Endothelial cell of umbilical vein (primary cell): ENCODE measurements at regions not wholly inside any gene's neighbourhood (a gene's known extent, or its start where the extent isn't known, plus 50 kb on each side); places are given as distances from the start of the nearest gene placed in this dataset.

ENCODE experiments used
- BruUV-seq: library from RNA; stranded (reverse); fragments of 400-500 nt; replicated peaks from 2 replicates; lab custom pipeline; 2021; lab: Mats Ljungman, UMichigan
- CTCF ChIA-PET: fragments of 300-600, 350-600 bp; sonication (Branson Sonifier 250); formaldehyde crosslinking; loops from one replicate; lab custom pipeline; 2021; ENCODE audit warnings: antibody characterized with exemption, inconsistent platforms; lab: Charles Lee
- POLR2A ChIA-PET: fragments of 300-600, 350-600 bp; sonication (Branson Sonifier 250); formaldehyde crosslinking; loops from one replicate; lab custom pipeline; 2021; ENCODE audit warnings: antibody characterized with exemption, inconsistent platforms; lab: Charles Lee
- DNase-seq: peaks from one replicate; pipeline ENCODE4 v3.0.0-alpha.2; 2011; ENCODE audit warnings: low read depth, low spot score
- FAIRE-seq: peaks from 2 replicates; lab custom pipeline; 2011; peaks lifted over from hg19 to GRCh38; lab: Jason Lieb, UNC
- H2AFZ ChIP-seq: 2 replicates; pipeline ENCODE4 v1.6.0; 2012; ENCODE audit warnings: low read depth, low read length, control low read depth, inconsistent platforms
- H3K27ac ChIP-seq: 2 replicates; pipeline ENCODE4 v1.5.1; 2011; ENCODE audit warnings: low read depth, mild to moderate bottlenecking, control low read depth, low read length, moderate library complexity; ENCODE audit not compliant: insufficient read depth
- H3K27me3 ChIP-seq, 2 experiments: 2 replicates each; pipeline versions ENCODE4 v1.6.0 to v1.6.1; 2011; ENCODE audit warnings: low read length in 2 of 2, mixed read lengths in 1 of 2; ENCODE audit not compliant: control insufficient read depth in 2 of 2, insufficient read depth in 2 of 2
- H3K36me3 ChIP-seq, 2 experiments: 2 replicates in 1 of 2; 3 replicates in 1 of 2; pipeline ENCODE4 v1.5.1; 2011; ENCODE audit warnings: low read length in 2 of 2, mild to moderate bottlenecking in 1 of 2, moderate library complexity in 1 of 2; ENCODE audit not compliant: control insufficient read depth in 2 of 2, insufficient read depth in 2 of 2; ENCODE audit errors: extremely low read depth in 1 of 2
- H3K4me1 ChIP-seq: 3 replicates; pipeline ENCODE4 v1.5.1; 2011; ENCODE audit warnings: mild to moderate bottlenecking, low read length; ENCODE audit not compliant: control insufficient read depth, insufficient read depth; ENCODE audit errors: extremely low read depth
- H3K4me2 ChIP-seq: 2 replicates; pipeline ENCODE4 v1.6.1; 2011; ENCODE audit warnings: low read length, control low read depth, mixed read lengths; ENCODE audit not compliant: insufficient read depth
- H3K4me3 ChIP-seq, 3 experiments: fragments of 200-600 bp in 1 of 3; sonication (generic), shearing (Covaris generic) in 1 of 3; replicated peaks in 1 of 3; 2 replicates each; pipeline ENCODE4 v1.5.1; 2011 to 2016; ENCODE audit warnings: control low read depth in 3 of 3, low read length in 3 of 3, mild to moderate bottlenecking in 2 of 3, inconsistent platforms in 1 of 3, low read depth in 1 of 3, moderate library complexity in 1 of 3; ENCODE audit not compliant: insufficient read depth in 1 of 3
- H3K79me2 ChIP-seq: 2 replicates; pipeline ENCODE4 v1.6.0; 2012; ENCODE audit warnings: low read length, inconsistent platforms; ENCODE audit not compliant: control insufficient read depth, insufficient read depth
- H3K9ac ChIP-seq: replicated peaks from 2 replicates; pipeline ENCODE3; 2011; ENCODE audit warnings: low read length, control low read depth; ENCODE audit not compliant: insufficient read depth; ENCODE audit errors: extremely low read depth
- H3K9me1 ChIP-seq: replicated peaks from 3 replicates; pipeline ENCODE4 v1.6.0; 2011; ENCODE audit warnings: mild to moderate bottlenecking, low read length; ENCODE audit not compliant: control insufficient read depth, insufficient read depth; ENCODE audit errors: extremely low read depth
- H3K9me3 ChIP-seq: replicated peaks from 2 replicates; pipeline ENCODE4 v1.5.1; 2012; ENCODE audit warnings: low read length, inconsistent platforms; ENCODE audit not compliant: control insufficient read depth, insufficient read depth
- H4K20me1 ChIP-seq: replicated peaks from 2 replicates; pipeline ENCODE3; 2011; ENCODE audit warnings: mild to moderate bottlenecking, low read length; ENCODE audit not compliant: control insufficient read depth, insufficient read depth; ENCODE audit errors: extremely low read depth
- EZH2 ChIP-seq: IDR thresholded peaks from 2 replicates; pipeline ENCODE4 v1.6.1; 2012; ENCODE audit warnings: borderline replicate concordance, low read depth, mild to moderate bottlenecking, moderate library complexity, low read length, inconsistent platforms; ENCODE audit not compliant: severe bottlenecking
- FOS ChIP-seq: IDR thresholded peaks from 2 replicates; pipeline ENCODE4 v1.6.1; 2011; ENCODE audit warnings: mild to moderate bottlenecking, low read length, moderate library complexity, borderline replicate concordance; ENCODE audit not compliant: insufficient read depth
- GATA2 ChIP-seq: IDR thresholded peaks from 2 replicates; pipeline ENCODE4 v1.7.0; 2011; ENCODE audit warnings: low read depth, mild to moderate bottlenecking, moderate library complexity, mixed read lengths, low read length; ENCODE audit not compliant: insufficient read length, insufficient read depth
- JUN ChIP-seq: IDR thresholded peaks from 2 replicates; pipeline ENCODE4 v1.6.1; 2011; ENCODE audit warnings: borderline replicate concordance, low read depth; ENCODE audit not compliant: insufficient read length, insufficient read depth
- MAX ChIP-seq: IDR thresholded peaks from 2 replicates; pipeline ENCODE4 v1.6.1; 2011; ENCODE audit not compliant: insufficient read depth, insufficient read length
- MYC ChIP-seq: IDR thresholded peaks from one replicate; pipeline ENCODE4 v1.6.1; 2011; ENCODE audit warnings: mild to moderate bottlenecking, low read depth, low read length
- POLR2A ChIP-seq: IDR thresholded peaks from 2 replicates; pipeline ENCODE4 v1.6.1; 2012; ENCODE audit warnings: low read depth, mild to moderate bottlenecking, control low read depth, low read length
- POLR2AphosphoS5 ChIP-seq: IDR thresholded peaks from 2 replicates; pipeline ENCODE4 v1.6.1; 2012; ENCODE audit warnings: low read depth, mild to moderate bottlenecking, control low read depth, low read length, moderate library complexity; ENCODE audit not compliant: insufficient read depth
- dilution Hi-C: fragments of 300-500 bp; cut with MboI; formaldehyde crosslinking; loops from one replicate; pipeline ENCODE4 v1.15.0; 2019; ENCODE audit warnings: low sequenced_read_pairs; ENCODE audit not compliant: extremely low pct_ligation_motif_present
- intact Hi-C: fragments of 100-400 bp; cut with micrococcal nuclease; formaldehyde crosslinking; loops from one replicate; pipeline ENCODE4 v1.10.0; 2022
- TF ChIP-seq, protein P1 (sequence below), 2 donors: IDR thresholded peaks; 1 replicate in 1 of 2; 2 replicates in 1 of 2; pipeline ENCODE4 v1.5.1; 2011; ENCODE audit warnings: low read length in 2 of 2, mild to moderate bottlenecking in 2 of 2, moderate library complexity in 2 of 2, control low read depth in 1 of 2, inconsistent platforms in 1 of 2, low read depth in 1 of 2; ENCODE audit not compliant: insufficient read depth in 1 of 2; ENCODE audit errors: extremely low read depth in 1 of 2

DNA sequence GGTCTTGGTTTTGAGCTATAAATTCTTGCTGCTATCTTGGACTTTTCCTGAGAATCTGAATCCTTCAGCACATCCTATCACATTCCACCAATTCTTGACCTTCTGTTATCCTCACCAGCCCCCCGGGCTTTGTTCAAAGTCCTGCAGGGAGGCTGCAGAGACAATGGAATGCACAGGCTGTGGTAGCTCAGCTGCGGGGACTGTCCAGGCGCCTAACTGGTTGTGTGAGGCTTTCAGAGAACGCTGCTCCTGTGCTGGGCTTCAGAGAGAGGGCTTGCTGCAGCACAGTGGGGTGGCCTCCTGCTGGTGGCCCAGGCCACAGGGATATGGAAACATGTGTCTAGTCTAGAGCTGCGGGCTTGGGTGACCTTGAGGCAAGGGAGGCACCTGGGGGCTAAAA lies 196.3 kb upstream of the GATB start:
- POLR2A ChIA-PET = no interaction called here

More for the DNA sequence above, 196.3 kb upstream of the GATB start:
- Histone ChIP-seq H3K36me3 (no peaks in the 10 kb centered on the region), H3K27ac (no peak overlapping the region), H3K9ac (no peak overlapping the region), H3K4me2 (no peak overlapping the region), H3K79me2 (no peaks in the 10 kb centered on the region), H3K4me1 (no peaks in the 10 kb centered on the region), H4K20me1 (no peaks in the 10 kb centered on the region), H3K9me1 (no peaks in the 10 kb centered on the region), H3K27me3 (no peaks in the 10 kb centered on the region), H3K9me3 (no peaks in the 10 kb centered on the region), H3K4me3 (no peak overlapping the region), H2AFZ (no peak overlapping the region)
- dilution Hi-C loops = no loop called here
- intact Hi-C loops = no loop called here
- FAIRE-seq (no peak), DNase-seq (no peak)
- CTCF ChIA-PET = interaction anchor here (1.5 kb wide), 1 partner anchor 26 kb away, joined by 3 read pairs; no protein-coding TSS in a partner anchor
- TF ChIP-seq FOS (no peak), POLR2AphosphoS5 (no peak), GATA2 (no peak), POLR2A (no peak), JUN (no peak), MAX (no peak), EZH2 (no peak), MYC (no peak)
- TF ChIP-seq, protein P1, sequence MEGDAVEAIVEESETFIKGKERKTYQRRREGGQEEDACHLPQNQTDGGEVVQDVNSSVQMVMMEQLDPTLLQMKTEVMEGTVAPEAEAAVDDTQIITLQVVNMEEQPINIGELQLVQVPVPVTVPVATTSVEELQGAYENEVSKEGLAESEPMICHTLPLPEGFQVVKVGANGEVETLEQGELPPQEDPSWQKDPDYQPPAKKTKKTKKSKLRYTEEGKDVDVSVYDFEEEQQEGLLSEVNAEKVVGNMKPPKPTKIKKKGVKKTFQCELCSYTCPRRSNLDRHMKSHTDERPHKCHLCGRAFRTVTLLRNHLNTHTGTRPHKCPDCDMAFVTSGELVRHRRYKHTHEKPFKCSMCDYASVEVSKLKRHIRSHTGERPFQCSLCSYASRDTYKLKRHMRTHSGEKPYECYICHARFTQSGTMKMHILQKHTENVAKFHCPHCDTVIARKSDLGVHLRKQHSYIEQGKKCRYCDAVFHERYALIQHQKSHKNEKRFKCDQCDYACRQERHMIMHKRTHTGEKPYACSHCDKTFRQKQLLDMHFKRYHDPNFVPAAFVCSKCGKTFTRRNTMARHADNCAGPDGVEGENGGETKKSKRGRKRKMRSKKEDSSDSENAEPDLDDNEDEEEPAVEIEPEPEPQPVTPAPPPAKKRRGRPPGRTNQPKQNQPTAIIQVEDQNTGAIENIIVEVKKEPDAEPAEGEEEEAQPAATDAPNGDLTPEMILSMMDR (IDR thresholded peaks at IDR 0.05; ENCODE audit: extremely low read depth in 1 of 2, insufficient read depth in 1 of 2, low read depth in 1 of 2, low read length in 2 of 2) = no peak
- no TSS peak for BruUV-seq
